Neural crest cell (in vitro differentiated cells): ENCODE measurements at regions not wholly inside any gene's neighbourhood (a gene's known extent, or its start where the extent isn't known, plus 50 kb on each side); places are given as distances from the start of the nearest gene placed in this dataset.
"Not testable (repeated sequence)": the region's sequence is repeated elsewhere in the genome, so short reads cannot be mapped to it uniquely, and the experiment has no call there.

Experiments used
- DNase-seq: peaks from one replicate; pipeline ENCODE4 v3.0.0; 2021; ENCODE audit warnings: low read depth, mixed read lengths, low spot score
- H3K27ac Mint-ChIP-seq: one replicate; pipeline ENCODE4 v1.8.0; 2021; ENCODE audit warnings: mild to moderate bottlenecking, mixed read lengths; ENCODE audit not compliant: unreplicated experiment
- H3K27me3 Mint-ChIP-seq: 2 replicates; pipeline ENCODE4 v1.8.0; 2021; ENCODE audit warnings: low read depth, mild to moderate bottlenecking, mixed read lengths
- H3K36me3 Mint-ChIP-seq: 2 replicates; pipeline ENCODE4 v1.8.0; 2021; ENCODE audit warnings: low read depth, mild to moderate bottlenecking, mixed read lengths
- H3K4me1 Mint-ChIP-seq: 2 replicates; pipeline ENCODE4 v1.8.0; 2021; ENCODE audit warnings: mixed read lengths
- H3K4me3 Mint-ChIP-seq: one replicate; pipeline ENCODE4 v1.8.0; 2021; ENCODE audit warnings: mild to moderate bottlenecking, mixed read lengths
- H3K9me3 Mint-ChIP-seq: 2 replicates; pipeline ENCODE4 v1.8.0; 2021; ENCODE audit warnings: mixed read lengths
- CTCF ChIP-seq: fragments of 200-600 bp; sonication (generic); conservative IDR thresholded peaks from 2 replicates; pipeline ENCODE4 v1.5.0; 2021; ENCODE audit warnings: antibody characterized with exemption, mild to moderate bottlenecking

- H3K27ac Mint-ChIP-seq: no peak overlapping the region
- no peak for DNase-seq
- no peaks in the 10 kb centered on the region for H3K4me1 Mint-ChIP-seq
- no peak overlapping the region for H3K4me3 Mint-ChIP-seq
- no peak for TF ChIP-seq CTCF
- H3K36me3 Mint-ChIP-seq: no peaks in the 10 kb centered on the region
- peaks cover 12% of the 10 kb centered on the region for H3K9me3 Mint-ChIP-seq
- H3K27me3 Mint-ChIP-seq: no peaks in the 10 kb centered on the region
Observed at GRCh38 chr6:78379982-78380381, 487.4 kb upstream of the IRAK1BP1 start.

- TF ChIP-seq CTCF: no peak
- H3K27ac Mint-ChIP-seq: no peak overlapping the region
- H3K27me3 Mint-ChIP-seq: no peaks in the 10 kb centered on the region
- H3K36me3 Mint-ChIP-seq: no peaks in the 10 kb centered on the region
- no peaks in the 10 kb centered on the region for H3K4me1 Mint-ChIP-seq
- DNase-seq: no peak
- no peak overlapping the region for H3K4me3 Mint-ChIP-seq
- H3K9me3 Mint-ChIP-seq: peaks cover 10% of the 10 kb centered on the region
Observed at GRCh38 chr6:78380541-78380940, 486.8 kb upstream of the IRAK1BP1 start.

GRCh38 chr6:78383968-78384367 lies 483.4 kb upstream of the IRAK1BP1 start:
- Mint-ChIP-seq H3K36me3 (no peaks in the 10 kb centered on the region), H3K4me3 (no peak overlapping the region), H3K27ac (no peak overlapping the region), H3K4me1 (no peaks in the 10 kb centered on the region), H3K27me3 (no peaks in the 10 kb centered on the region), H3K9me3 (peaks cover 18% of the 10 kb centered on the region)
- DNase-seq: no peak
- no peak for TF ChIP-seq CTCF

GRCh38 chr6:78386854-78387253 lies 480.5 kb upstream of the IRAK1BP1 start:
- peaks cover 19% of the 10 kb centered on the region for H3K9me3 Mint-ChIP-seq
- H3K4me3 Mint-ChIP-seq, H3K27ac Mint-ChIP-seq, H3K4me1 Mint-ChIP-seq, DNase-seq, H3K36me3 Mint-ChIP-seq, H3K27me3 Mint-ChIP-seq: not testable (repeated sequence)

- Mint-ChIP-seq H3K4me3 (no peak overlapping the region), H3K27me3 (no peaks in the 10 kb centered on the region), H3K36me3 (peaks cover 5% of the 10 kb centered on the region), H3K27ac (no peak overlapping the region), H3K4me1 (peaks cover 7% of the 10 kb centered on the region), H3K9me3 (peaks cover 16% of the 10 kb centered on the region)
- no peak for TF ChIP-seq CTCF
- no peak for DNase-seq
Observed at GRCh38 chr6:78390066-78390465, 477.3 kb upstream of the IRAK1BP1 start.

- DNase-seq: no peak
- TF ChIP-seq CTCF: no peak
- Mint-ChIP-seq H3K4me1 (no peaks in the 10 kb centered on the region), H3K27ac (no peak overlapping the region), H3K4me3 (no peak overlapping the region), H3K36me3 (no peaks in the 10 kb centered on the region), H3K27me3 (no peaks in the 10 kb centered on the region), H3K9me3 (no peaks in the 10 kb centered on the region)
Observed at GRCh38 chr6:78397499-78397898, 469.9 kb upstream of the IRAK1BP1 start.
